GM19025 (cell line): ENCODE measurements at regions not wholly inside any gene's neighbourhood (a gene's known extent, or its start where the extent isn't known, plus 50 kb on each side); places are given as distances from the start of the nearest gene placed in this dataset.

Experiments
- ATAC-seq: cut with Tn5 transposase; IDR thresholded peaks from one replicate; pipeline ENCODE4 v1.9.1; 2021; ENCODE audit warnings: mild to moderate bottlenecking, low read depth, moderate library complexity; ENCODE audit not compliant: unreplicated experiment

DNA sequence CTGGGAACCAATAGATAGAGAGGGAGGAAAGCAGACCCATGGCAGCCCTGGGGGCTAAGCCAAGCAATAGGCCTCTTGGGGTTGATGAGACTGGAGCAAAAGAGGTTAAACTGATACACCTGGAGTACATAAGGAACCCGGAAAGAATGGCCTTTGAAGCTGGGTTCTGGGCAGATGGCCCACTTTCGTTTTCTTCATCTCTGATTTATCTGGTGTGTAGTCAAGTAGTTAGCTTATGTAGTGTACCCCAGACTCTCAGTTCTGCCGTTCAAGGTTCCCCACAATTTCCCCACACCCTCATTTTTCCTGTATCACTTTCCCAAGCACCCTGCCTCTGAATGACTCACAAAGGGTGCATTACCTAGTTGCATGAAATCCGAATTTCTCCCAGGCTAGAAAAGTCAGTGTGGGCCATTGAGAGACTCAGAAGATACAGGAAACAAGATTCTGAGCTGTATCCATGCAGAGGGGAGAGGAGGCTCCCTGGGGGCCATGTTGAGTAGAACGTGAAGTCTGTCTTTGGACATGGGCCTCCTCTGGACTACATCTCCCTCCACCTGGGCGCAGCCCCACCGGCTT, 235.0 kb downstream of the LOXHD1 start:
- no peak for ATAC-seq

DNA sequence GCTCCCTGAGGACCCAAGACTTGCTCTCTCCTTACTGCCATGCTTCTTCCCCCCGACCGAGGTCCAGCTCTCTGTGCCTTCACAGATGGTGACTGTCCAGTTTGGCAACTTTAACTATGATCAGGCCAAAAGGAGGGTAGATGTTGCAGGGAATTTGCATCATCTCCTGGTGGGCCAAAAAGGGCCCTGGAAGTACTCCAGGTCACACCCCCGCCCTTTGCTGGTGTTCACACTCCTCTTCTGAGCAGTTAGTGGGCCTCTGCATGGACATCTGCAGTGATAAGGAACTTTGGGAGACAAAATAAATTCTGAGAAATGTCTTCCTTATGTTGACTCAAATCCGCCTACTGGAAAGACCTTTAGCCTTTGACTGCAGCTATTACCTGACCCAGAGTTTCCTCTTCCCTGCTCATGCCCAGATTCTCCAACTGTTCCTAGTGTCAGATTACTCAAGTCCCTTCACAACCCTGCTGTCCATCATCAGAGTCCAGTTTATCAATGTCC, 234.4 kb downstream of the LOXHD1 start:
- no peak for ATAC-seq

DNA sequence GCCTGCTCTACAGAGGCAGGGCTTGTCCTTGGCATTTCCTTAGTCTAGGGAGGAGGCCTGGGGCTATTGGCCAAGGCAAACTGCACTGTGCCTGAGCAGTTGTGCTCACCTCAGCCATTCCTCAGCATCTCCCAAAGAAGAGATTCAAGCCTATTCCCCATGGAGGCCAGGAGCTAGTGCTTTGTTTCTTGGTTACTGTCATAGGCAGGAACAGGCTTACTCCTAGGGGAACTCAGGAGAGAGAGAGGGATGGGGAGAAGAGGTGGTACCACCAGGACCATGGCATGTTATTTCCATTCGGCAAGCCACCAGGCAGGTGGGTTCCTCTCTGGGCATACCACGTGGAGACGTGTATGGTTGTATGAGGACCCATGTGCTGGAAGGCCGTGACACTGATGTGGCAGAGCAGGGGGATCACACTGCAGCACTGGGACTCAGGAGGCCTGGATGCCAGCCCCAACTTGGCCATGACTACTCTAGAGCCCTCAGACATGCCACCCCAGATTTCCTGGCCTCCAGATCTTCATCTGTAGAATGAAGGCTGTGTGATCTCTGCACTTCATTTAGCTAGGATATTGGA, 233.7 kb downstream of the LOXHD1 start:
- no peak for ATAC-seq

DNA sequence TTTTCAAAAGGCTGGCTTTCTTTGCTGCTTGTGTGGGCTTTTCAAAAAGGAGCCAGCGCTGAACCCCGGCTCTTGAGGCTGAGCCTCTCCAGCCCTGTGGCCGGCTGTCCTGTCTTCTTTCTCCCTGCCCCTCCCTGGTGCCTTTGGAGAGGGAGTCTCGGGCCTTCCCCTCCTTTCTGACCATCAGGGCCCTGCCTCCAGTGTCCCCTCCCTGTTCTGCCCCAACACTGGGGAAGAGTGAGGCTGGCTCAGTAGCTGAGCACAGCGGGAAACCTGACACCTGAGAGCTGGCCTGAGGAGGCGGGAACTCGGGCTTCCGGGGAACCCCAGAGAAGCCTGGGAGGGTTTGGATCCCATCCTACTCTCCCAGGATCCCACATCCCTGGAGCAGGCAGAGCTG, 232.1 kb downstream of the LOXHD1 start:
- no peak for ATAC-seq

DNA sequence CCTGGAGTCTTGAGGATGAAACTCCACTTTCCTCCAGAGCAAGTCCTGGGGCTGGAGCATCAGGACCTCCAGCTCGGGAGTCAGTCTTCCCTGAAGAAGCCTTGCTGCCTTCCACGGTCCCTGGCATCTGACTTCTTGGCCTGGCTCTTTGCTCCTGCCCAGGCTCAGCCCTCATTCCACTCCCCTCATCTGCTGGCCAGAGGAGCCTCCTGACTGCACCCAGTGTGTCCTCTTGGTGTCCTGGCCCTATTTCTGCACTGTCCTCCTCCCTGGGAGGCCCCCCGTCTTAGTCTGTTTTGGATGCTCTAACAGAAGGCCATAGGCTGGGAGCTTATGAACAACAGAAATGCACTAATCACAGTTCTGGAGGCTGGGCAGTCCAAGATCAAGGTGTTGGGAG, 231.5 kb downstream of the LOXHD1 start:
- ATAC-seq, result no peak

DNA sequence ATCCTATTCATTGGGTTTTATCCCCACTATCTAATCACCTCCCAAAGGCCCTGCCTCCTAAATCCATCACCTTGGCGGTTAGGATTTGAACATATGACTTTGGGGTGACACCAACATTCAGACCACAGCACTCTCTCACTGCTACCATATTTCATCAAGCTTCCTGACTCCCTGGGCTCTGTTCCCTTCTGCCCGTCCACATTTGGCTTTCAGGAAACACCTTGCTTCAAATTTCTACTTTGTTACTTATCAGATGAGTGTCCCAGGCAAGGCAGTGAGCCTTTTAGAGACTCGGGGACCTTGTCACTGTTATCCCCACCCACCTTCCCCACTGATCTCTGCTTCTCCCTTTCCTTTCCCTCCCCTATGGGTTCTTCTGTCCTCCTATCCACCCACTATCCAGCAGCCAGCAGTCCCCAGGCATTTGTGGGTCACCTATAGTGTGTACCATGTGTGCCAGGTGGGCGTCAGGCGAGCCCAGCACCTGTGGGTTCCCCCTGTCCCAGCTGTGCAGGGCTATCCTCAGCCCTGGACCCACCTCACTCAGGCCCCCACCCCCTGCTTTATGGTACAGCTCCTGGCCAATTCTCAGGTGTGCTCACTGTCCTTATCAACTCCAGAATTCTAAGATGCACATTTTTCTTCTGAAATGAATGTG, 230.9 kb downstream of the LOXHD1 start:
- no peak for ATAC-seq

DNA sequence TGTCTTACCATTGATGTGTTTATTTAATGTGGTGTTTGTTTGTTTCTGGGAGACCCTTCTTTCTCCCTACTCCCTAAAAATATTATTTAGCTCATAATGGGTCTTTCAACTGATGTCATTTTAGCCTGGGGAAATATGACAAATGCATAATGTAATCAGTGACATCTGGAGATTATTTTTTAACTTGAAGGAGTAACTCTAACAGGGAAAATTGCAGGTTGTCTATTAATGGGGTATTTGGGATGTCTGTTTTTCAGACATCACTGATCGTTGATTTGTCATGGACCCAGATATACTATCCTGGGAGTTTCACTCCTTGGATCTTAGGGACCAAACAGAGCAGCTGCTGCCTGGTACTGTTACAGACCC, 230.4 kb downstream of the LOXHD1 start:
- ATAC-seq, result no peak
